ENCODE measurements at regions not wholly inside any gene's neighbourhood (a gene's known extent, or its start where the extent isn't known, plus 50 kb on each side); places are given as distances from the start of the nearest gene placed in this dataset.

DNA sequence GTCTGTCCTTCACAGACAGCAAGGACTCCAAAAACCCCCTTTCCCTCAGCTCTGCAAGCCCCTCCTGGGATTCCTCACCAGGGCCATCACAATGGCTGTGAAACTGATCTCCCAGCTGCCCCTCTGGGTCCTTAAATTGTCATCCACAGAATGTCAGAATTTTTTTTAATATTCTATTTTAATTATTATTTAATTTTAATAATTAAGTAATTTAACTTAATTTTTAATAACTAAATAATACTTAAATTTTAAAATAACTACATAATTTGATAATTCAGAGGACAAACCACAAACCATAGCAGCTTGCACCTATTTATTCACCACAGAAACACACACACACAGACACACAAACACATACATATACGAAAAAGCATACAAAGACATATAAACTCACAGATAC is 565.8 kb upstream of the COBL start:
- DNase-seq (ENCODE audit: low read depth), result no peak
- H3K4me3 ChIP-seq (ENCODE audit: low read depth, low read length), result no peak overlapping the region
- TF ChIP-seq, protein P1, sequence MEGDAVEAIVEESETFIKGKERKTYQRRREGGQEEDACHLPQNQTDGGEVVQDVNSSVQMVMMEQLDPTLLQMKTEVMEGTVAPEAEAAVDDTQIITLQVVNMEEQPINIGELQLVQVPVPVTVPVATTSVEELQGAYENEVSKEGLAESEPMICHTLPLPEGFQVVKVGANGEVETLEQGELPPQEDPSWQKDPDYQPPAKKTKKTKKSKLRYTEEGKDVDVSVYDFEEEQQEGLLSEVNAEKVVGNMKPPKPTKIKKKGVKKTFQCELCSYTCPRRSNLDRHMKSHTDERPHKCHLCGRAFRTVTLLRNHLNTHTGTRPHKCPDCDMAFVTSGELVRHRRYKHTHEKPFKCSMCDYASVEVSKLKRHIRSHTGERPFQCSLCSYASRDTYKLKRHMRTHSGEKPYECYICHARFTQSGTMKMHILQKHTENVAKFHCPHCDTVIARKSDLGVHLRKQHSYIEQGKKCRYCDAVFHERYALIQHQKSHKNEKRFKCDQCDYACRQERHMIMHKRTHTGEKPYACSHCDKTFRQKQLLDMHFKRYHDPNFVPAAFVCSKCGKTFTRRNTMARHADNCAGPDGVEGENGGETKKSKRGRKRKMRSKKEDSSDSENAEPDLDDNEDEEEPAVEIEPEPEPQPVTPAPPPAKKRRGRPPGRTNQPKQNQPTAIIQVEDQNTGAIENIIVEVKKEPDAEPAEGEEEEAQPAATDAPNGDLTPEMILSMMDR (IDR thresholded peaks at IDR 0.05; ENCODE audit: low read depth, low read length, missing control alignments), result no peak

DNA sequence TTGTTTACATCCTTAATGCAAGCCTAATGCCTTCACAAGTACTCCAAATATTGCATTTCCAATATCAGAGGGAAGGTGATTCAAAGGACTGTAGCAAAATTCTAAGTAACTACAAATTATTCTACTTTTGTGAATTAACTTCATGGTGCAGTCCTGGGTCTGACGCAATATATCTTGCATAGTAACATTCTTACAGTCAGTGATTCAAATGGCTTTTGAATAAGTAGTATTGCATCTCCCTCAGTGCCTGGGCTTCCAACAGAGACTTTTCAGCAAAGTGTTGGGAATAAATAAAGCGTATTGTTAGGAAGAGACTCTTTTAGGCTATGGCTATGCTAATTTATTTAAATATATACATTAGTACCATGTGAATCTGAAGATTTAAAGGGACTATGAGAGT is 564.7 kb upstream of the COBL start:
- H3K4me3 ChIP-seq (ENCODE audit: low read depth, low read length), result no peak overlapping the region
- DNase-seq (ENCODE audit: low read depth), result no peak
- TF ChIP-seq, protein P1 (IDR thresholded peaks at IDR 0.05; ENCODE audit: low read depth, low read length, missing control alignments), result no peak

DNA sequence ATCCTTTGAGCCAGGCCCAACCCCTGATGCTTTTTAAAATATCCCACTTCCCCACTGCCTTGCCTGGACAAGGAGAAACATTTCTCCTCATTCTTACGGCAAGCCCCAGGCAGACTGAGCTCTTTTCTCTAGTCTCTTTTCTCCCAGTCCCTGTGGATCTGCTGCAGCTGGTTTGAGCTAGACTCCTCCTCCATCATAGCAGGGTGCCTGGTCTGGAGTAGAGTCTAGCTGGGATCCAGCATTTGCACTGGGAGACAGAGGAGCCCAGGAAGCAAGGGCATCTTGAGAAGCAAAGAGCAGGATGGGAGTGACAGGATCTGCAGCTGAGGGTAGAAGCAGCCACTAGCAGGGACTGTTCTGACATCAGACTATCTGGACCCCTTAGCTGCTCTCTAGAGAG is 562.3 kb upstream of the COBL start:
- TF ChIP-seq, protein P1 (IDR thresholded peaks at IDR 0.05; ENCODE audit: low read depth, low read length, missing control alignments), result no peak
- H3K4me3 ChIP-seq (ENCODE audit: low read depth, low read length), result no peak overlapping the region
- no peak for DNase-seq (ENCODE audit: low read depth)

DNA sequence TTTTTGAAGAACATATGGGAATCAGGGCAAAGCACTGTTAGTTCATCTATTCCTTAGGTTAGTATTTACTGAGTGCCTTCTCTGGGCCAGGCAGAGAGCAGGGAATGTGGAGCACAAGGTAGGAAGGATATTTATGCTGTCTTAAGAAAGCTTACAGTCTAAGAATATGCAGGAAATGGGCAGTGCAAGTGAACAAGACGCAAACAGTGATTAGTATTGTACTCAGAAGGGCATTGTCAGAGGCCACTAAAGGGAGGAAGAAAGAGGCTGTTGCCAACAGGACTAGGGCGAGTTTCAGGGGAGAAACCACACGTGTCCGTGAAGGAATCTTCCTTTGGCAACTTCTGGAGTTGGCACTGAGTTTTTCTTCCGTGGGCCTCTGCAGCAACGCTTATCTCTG is 552.8 kb upstream of the COBL start:
- H3K4me3 ChIP-seq (ENCODE audit: low read depth, low read length), result no peak overlapping the region
- DNase-seq (ENCODE audit: low read depth), result no peak
- TF ChIP-seq, protein P1 (IDR thresholded peaks at IDR 0.05; ENCODE audit: low read depth, low read length, missing control alignments), result no peak

DNA sequence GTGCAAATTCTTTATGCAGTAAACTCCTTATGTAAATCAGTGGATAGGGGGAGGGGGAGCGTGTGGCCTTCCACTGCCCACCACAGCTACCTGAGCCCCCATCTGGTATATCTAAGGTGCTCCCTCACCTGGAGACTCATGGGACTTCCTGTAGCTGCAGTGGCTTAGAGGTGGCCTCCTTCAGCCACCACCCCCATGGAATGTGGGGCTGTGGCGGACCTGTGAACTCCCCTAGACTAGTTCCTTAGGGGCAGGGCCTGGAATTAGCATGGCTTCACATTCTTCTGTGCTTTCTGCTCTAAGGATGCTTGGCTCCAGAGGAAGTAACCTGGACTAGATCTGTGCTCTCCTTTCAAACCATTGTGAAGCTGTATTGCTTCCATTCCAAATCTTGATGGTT is 550.5 kb upstream of the COBL start:
- DNase-seq (ENCODE audit: low read depth), result no peak
- no peak overlapping the region for H3K4me3 ChIP-seq (ENCODE audit: low read depth, low read length)
- TF ChIP-seq, protein P1 (IDR thresholded peaks at IDR 0.05; ENCODE audit: low read depth, low read length, missing control alignments), result no peak

DNA sequence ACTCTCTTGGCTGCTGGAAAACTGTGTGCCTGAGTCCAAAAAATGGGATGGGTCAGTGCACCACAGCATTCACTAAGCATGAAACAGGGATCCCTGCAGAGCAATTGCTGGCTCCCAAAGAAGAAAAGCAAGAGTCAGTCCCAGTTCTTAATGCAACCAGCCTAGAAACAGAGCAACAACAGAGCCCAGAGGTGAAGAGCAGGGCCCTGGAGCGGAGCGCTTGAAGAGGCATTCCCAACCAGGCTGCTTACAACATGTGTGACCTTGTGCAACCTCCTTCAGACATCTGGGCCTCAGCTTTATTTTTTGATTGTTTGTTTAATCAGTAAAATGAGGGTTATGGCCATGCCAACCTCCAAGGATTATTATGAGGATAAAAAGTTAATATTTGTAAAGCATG is 543.7 kb upstream of the COBL start:
- DNase-seq (ENCODE audit: low read depth), result no peak
- H3K4me3 ChIP-seq (ENCODE audit: low read depth, low read length), result no peak overlapping the region
- TF ChIP-seq, protein P1 (IDR thresholded peaks at IDR 0.05; ENCODE audit: low read depth, low read length, missing control alignments), result no peak

DNA sequence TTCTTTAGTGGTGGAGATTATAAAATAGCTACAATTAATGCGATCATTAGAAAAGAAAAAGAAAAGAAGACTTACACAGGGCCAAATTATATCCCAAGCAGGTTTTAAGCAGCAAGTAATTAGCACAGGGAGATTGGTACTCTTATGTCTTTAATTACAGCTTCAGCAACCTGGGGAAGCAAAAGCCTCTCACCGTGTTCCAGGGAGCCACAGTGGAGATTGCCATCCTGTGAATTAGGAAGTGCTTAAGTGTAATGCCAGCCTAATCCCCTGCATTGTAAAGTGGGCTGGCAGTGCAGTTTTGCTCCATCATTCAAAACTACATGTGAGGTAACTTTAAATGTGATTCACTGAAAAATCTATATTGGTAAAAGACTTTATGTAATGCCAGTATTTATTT is 533.5 kb upstream of the COBL start:
- no peak for DNase-seq (ENCODE audit: low read depth)
- no peak overlapping the region for H3K4me3 ChIP-seq (ENCODE audit: low read depth, low read length)
- TF ChIP-seq, protein P1 (IDR thresholded peaks at IDR 0.05; ENCODE audit: low read depth, low read length, missing control alignments), result no peak
